Glutamatergic neuron (in vitro differentiated cells): ENCODE measurements at regions not wholly inside any gene's neighbourhood (a gene's known extent, or its start where the extent isn't known, plus 50 kb on each side); places are given as distances from the start of the nearest gene placed in this dataset.
A peak's percentile ranks its signal among the peaks of the same experiment; 100 is the strongest.

Experiments used
- DNase-seq: peaks from one replicate; pipeline ENCODE4 v3.0.0; 2022
- H3K27ac Mint-ChIP-seq: one replicate; pipeline ENCODE4 v1.8.0; 2020; ENCODE audit warnings: mild to moderate bottlenecking, mixed read lengths, inconsistent platforms; ENCODE audit not compliant: unreplicated experiment
- H3K27me3 Mint-ChIP-seq: one replicate; pipeline ENCODE4 v1.8.0; 2020; ENCODE audit warnings: mild to moderate bottlenecking, moderate library complexity, mixed read lengths, inconsistent platforms; ENCODE audit not compliant: unreplicated experiment
- H3K36me3 Mint-ChIP-seq: one replicate; pipeline ENCODE4 v1.8.0; 2020; ENCODE audit warnings: mild to moderate bottlenecking, mixed read lengths, inconsistent platforms; ENCODE audit not compliant: unreplicated experiment
- H3K4me1 Mint-ChIP-seq: one replicate; pipeline ENCODE4 v1.8.0; 2020; ENCODE audit warnings: mild to moderate bottlenecking, low read depth, mixed read lengths, inconsistent platforms; ENCODE audit not compliant: unreplicated experiment
- H3K4me3 Mint-ChIP-seq: one replicate; pipeline ENCODE4 v1.8.0; 2020; ENCODE audit warnings: mild to moderate bottlenecking, mixed read lengths, inconsistent platforms; ENCODE audit not compliant: unreplicated experiment
- H3K9me3 Mint-ChIP-seq: one replicate; pipeline ENCODE4 v1.8.0; 2020; ENCODE audit warnings: mild to moderate bottlenecking, moderate library complexity, mixed read lengths, inconsistent platforms; ENCODE audit not compliant: unreplicated experiment
- TF ChIP-seq, protein P1 (sequence below): fragments of 200-600 bp; sonication (generic); IDR thresholded peaks from one replicate; pipeline ENCODE4 v1.5.0; 2021; ENCODE audit not compliant: partially characterized antibody, unreplicated experiment

DNA sequence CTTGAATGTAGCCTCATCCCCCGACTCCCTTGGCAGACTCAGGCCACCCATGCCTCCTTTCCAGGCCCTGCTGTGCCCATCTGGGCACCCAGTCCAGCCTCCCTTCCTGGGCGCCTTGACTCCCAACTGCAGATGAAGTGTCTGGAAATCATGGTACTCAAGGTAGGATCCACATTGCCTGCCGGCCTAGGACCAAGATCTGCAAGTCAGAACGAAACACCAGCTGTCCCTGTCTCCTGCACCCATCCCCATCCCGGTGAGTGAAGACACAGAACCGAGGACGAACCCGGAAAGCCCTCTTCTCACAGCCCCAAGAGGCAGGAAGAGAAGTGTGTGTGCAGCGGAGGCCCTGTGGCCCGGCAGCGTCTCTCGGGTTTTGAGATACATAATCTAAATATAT is 205.1 kb downstream of the EMX2 start:
- TF ChIP-seq, protein P1, sequence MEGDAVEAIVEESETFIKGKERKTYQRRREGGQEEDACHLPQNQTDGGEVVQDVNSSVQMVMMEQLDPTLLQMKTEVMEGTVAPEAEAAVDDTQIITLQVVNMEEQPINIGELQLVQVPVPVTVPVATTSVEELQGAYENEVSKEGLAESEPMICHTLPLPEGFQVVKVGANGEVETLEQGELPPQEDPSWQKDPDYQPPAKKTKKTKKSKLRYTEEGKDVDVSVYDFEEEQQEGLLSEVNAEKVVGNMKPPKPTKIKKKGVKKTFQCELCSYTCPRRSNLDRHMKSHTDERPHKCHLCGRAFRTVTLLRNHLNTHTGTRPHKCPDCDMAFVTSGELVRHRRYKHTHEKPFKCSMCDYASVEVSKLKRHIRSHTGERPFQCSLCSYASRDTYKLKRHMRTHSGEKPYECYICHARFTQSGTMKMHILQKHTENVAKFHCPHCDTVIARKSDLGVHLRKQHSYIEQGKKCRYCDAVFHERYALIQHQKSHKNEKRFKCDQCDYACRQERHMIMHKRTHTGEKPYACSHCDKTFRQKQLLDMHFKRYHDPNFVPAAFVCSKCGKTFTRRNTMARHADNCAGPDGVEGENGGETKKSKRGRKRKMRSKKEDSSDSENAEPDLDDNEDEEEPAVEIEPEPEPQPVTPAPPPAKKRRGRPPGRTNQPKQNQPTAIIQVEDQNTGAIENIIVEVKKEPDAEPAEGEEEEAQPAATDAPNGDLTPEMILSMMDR: no peak
- H3K27ac Mint-ChIP-seq: no peak overlapping the region
- no peak for DNase-seq
- H3K4me1 Mint-ChIP-seq: peaks cover 17% of the 10 kb centered on the region
- H3K36me3 Mint-ChIP-seq: no peaks in the 10 kb centered on the region
- no peak overlapping the region for H3K4me3 Mint-ChIP-seq
- peaks cover 2% of the 10 kb centered on the region for H3K27me3 Mint-ChIP-seq
- peaks cover 4% of the 10 kb centered on the region for H3K9me3 Mint-ChIP-seq

DNA sequence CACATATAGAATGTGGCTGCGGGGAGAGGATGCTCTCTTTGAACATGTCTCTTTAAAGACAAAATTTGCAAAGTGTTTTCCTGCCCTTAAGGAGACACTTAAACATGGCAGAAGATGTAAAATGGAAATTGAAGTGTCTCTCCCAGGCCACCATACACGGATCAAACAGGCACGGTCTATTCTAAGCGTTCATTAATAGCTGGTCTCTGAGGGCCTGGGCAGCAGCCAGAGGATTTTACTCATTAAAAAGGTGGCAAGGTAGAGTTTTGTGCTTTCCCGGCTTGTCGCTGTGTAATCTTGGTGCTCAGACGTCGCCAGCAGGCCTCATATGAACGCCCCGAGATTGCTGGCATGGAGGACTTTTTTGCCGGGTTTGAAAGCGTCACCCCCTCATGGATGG is 205.5 kb downstream of the EMX2 start:
- H3K4me3 Mint-ChIP-seq: no peak overlapping the region
- H3K27ac Mint-ChIP-seq: peak overlapping the region; percentile 59
- H3K9me3 Mint-ChIP-seq: peaks cover 4% of the 10 kb centered on the region
- DNase-seq: no peak
- H3K27me3 Mint-ChIP-seq: peaks cover 2% of the 10 kb centered on the region
- TF ChIP-seq, protein P1: no peak
- H3K36me3 Mint-ChIP-seq: no peaks in the 10 kb centered on the region
- H3K4me1 Mint-ChIP-seq: peaks cover 17% of the 10 kb centered on the region

DNA sequence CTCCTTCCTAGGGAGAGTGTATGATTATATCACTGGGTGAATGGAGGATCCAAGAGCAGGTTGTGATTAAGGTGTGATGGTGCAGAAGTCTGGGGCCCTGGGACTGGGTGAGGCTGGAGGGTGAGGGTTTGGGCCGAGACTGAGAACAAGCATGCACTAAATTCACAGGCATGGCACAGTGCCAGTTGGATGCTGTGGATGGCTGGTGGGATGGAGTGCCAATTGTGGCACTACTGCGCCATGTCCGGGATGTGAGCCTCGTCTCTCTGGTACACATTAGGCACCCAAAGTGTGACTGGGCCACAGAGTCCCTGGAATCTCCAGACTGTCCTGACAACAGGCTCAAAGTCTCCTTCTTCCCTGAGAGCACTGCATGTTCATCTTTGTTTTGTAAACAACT is 208.1 kb downstream of the EMX2 start:
- peaks cover 23% of the 10 kb centered on the region for H3K4me1 Mint-ChIP-seq
- no peak overlapping the region for H3K4me3 Mint-ChIP-seq
- H3K27ac Mint-ChIP-seq: no peak overlapping the region
- peaks cover 2% of the 10 kb centered on the region for H3K27me3 Mint-ChIP-seq
- TF ChIP-seq, protein P1: no peak
- no peak for DNase-seq
- no peaks in the 10 kb centered on the region for H3K36me3 Mint-ChIP-seq
- H3K9me3 Mint-ChIP-seq: peaks cover 4% of the 10 kb centered on the region

DNA sequence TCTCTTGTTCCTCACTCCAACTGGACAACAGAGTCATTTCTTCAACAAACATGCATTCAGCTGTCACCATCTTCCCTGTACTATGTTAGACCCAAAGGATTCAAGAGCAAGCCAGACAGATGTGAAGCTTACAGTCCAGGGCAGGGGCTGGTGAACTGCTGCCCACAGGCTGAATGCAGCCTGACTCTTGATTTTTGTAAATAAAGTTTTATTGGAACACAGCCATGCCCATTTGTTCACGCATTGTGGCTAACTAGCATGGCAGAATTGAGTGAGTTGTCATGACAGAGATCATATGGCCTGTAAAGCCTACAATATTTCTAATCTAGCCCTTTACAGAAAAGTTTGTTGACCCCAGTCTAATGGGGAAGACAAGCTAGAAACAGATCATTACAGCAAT is 208.7 kb downstream of the EMX2 start:
- DNase-seq: no peak
- H3K27me3 Mint-ChIP-seq: peaks cover 2% of the 10 kb centered on the region
- peaks cover 27% of the 10 kb centered on the region for H3K4me1 Mint-ChIP-seq
- H3K9me3 Mint-ChIP-seq: peaks cover 4% of the 10 kb centered on the region
- no peak overlapping the region for H3K4me3 Mint-ChIP-seq
- TF ChIP-seq, protein P1: no peak
- H3K36me3 Mint-ChIP-seq: no peaks in the 10 kb centered on the region
- no peak overlapping the region for H3K27ac Mint-ChIP-seq

DNA sequence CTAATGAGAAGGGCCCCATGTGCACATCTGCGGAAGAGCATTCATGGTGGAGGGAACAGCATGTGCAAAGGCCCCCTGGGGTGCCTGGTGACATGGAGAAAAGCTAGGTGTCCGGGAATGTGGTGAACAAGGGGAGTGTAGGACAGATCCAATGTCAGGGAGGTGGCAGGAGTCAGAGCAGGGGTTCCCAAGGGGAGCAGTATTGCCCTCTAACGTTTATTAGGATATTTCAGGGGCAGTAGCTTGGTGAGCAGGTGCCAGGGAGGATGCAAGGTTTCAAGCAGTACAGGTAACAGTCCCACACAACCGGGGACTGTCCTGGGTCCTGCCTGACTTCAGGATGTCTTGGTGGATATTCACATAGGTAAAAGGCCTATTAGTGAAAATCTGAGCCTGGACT is 209.6 kb downstream of the EMX2 start:
- Mint-ChIP-seq H3K4me3 (no peak overlapping the region), H3K4me1 (peaks cover 27% of the 10 kb centered on the region), H3K9me3 (peaks cover 4% of the 10 kb centered on the region), H3K27me3 (peaks cover under 1% of the 10 kb centered on the region), H3K36me3 (no peaks in the 10 kb centered on the region), H3K27ac (no peak overlapping the region)
- TF ChIP-seq, protein P1: no peak
- DNase-seq: no peak
